ENCODE measurements at regions not wholly inside any gene's neighbourhood (a gene's known extent, or its start where the extent isn't known, plus 50 kb on each side); places are given as distances from the start of the nearest gene placed in this dataset.
"Not testable (repeated sequence)": the region's sequence is repeated elsewhere in the genome, so short reads cannot be mapped to it uniquely, and the experiment has no call there.

DNA sequence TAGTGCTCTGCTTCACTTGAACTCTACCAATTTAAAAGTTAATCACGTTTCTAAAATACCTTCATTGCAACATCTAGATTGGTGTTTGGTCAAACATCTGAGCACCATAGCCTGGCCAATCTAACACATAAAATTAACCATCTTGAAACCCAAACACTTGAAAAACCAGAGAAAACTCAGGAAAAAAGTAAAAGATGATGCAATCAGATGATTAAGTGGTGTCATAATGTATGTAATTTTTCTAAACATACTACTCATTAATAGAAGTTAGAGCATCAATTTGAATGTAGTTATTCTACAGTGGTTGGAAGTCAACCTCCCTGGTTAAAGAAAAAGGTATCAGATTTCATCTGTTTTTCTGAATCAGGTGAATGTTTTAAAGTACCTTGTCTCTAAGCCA is 228.6 kb upstream of the ID4 start:
- no peak for DNase-seq (ENCODE audit: low read depth)

DNA sequence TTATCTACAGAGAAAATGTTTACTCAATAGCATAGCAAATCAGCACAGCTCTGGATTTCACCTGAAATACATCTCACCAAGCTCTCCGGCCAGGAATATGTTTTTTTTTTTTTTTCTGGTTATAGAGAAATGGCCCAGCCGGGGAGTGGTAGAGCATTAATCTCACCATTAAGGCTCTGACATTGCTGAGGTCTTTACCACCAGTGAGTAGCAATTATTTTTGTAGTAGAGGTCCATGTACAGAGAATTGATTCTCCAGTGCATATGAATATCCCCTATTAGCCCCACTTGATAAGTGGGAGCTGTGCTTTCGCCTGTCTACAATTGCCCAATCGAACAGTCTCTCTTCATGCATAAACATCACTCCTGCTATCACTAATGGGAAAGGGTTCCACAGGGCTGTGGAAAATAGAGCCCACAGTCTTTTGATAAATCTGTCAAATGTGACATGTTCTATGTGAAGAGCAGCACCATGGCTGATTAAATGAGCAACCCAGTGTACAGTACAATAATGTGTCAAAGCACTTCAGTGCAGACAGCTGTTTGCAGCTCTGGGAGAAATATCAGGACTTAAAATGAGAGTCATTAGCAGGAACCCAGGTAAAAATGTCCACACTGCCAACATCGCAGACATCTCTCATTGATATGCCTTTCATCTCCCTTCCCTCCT is 227.1 kb upstream of the ID4 start:
- no peak for DNase-seq (ENCODE audit: low read depth)

DNA sequence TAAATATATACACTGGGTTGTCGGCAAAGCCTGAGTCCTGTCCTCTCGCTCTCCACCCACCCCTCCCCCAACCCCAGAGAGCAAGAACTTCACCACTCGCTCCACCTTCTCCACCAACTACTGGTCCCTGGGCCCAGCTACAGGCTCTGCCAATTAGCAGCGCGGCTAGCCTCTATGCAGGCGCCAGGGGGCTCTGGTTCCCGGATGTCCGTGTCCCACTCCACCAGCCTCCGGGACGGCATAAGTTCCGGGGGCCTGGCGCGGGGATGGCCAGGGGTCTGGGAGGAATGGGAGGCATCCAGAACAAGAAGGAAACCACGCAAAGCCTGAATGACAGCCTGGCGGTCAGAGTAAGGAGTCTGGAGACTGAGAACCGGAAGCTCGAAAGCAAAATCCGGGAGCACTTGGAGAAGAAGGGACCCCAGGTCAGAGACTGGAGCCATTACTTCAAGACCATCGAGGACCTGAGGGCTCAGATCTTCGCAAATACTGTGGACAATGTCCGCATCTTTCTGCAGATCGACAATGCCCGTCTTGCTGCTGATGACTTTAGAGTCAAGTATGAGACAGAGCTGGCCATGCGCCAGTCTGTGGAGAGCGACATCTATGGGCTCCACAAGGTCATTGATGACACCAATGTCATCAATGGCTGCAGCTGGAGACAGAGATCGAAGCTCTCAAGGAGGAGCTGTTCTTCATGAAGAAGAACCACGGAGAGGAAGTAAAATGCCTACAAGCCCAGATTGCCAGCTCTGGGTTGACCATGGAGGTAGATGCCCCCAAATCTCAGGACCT is 224.3 kb upstream of the ID4 start:
- not testable (repeated sequence) for DNase-seq (ENCODE audit: low read depth)

DNA sequence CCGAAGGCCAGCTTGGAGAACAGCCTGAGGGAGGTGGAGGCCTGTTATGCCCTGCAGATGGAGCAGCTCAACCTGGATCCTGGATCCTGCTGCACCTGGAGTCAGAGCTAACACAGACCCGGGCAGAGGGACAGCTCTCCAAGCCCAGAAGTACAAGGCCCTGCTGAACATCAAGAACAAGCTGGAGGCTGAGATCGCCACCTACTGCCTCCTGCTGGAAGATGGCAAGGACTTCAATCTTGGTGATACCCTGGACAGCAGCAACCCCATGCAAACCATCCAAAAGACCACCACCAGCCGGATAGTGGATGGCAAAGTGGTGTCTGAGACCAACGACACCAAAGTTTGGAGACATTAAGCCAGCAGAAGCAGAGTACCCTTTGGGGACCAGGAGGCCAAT is 223.5 kb upstream of the ID4 start:
- DNase-seq (ENCODE audit: low read depth), result no peak

DNA sequence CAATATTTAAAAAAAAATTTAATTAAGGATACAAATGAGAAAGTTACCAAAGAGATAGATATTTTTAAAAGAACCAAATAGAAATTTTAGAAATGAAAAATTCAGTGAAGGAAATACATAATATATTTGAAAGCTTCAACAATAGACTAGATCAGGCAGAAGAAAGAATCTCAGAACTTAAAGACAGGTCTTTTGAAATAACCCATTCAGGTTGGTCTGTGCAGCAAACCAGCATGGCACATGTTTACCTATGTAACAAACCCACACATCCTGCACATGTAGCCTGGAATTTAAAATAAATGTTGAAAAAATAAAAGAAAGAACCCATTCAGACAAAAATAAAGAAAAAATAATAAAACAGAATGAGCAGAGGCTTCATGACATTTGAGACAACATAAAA is 221.1 kb upstream of the ID4 start:
- DNase-seq (ENCODE audit: low read depth), result no peak

DNA sequence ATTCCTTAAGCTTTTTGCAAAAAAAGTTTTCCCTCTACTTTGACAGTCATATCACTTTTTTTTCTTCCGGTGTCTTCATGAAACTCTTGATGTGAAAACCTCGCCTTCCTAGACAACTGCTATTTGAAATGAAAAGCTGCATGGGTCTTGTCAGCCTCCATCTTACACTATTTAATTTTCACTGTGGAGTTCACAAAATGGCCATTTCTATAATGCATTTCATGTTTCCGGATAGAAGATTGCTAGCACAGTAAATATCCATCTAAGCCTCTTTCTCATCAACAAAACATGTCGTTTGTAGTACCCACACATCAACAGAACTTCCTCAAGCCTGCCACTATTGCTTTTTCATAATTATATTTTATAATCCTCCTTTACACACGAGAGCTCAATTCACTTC is 204.9 kb upstream of the ID4 start:
- no peak for DNase-seq (ENCODE audit: low read depth)

DNA sequence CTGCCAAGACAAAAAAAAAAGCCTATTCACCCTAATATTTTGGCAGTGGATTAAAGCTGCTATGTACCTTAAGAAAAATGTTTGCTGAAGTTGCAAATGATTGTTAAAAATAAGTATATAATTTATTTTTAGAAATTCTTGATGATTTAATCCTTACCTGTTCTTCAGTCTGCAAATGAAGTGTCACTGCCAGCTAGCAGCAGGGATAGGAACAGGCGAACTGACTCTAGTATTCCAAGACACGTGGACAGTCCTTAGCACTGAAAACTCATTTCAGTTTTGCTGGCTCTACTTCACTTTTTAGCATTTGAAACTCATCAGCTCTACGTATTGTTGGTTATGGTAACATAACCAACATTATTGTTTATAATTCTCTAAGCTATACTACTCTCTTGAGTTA is 204.4 kb upstream of the ID4 start:
- DNase-seq (ENCODE audit: low read depth), result no peak

DNA sequence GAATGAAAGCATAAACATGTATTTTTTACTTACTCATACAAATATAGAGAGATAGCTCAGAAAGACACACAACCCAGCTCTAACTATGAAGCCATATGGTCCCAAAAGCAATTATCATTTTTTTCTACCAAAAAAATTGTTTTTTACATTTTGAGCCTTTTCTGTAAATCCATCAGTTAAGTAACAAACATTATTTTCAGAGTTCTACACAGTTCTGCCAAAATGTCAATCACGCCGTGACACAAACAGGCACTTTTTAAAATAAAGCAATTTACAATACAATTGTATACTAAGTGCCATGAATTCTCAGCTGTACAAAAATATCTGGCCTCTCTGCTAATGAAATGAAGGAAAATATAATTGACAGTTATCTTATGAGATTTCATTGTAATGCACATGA is 201.4 kb upstream of the ID4 start:
- no peak for DNase-seq (ENCODE audit: low read depth)

DNA sequence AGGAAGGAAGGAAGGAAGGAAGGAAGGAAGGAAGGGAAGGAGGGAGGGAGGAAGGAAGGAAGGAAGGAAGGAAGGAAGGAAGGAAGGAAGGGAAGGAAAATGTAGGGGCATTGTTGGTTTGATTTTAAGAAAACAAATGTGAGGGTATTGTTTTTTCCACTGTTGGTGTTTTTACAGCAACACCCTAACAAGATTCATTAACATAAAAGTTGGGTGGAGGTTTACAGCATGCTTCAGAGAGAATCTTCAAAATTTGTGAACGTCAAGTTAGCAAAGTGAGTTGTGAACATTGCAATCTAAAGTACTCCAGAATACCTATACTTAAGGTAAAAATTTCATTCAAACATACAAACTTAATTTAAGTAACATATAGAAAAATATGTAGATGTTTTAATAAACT is 200.2 kb upstream of the ID4 start:
- DNase-seq (ENCODE audit: low read depth), result no peak

DNA sequence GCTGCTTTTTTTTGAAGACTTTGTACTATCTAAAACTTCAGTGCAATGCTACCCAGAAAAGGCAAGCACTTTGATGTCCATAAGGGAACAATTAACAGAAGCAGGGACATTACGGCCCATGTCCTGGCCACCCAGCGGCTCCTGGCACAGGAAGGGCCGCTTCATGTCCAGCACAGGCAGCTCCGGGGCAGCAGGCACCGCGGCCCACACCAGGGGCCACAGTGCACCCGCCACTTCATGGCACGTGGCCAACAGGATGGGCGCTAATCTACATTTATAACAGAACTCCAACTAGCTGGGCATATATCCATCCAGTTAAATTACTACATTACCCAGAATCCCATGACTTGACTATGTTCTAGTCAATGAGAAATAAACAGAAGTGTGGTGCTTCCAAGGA is 198.2 kb upstream of the ID4 start:
- no peak for DNase-seq (ENCODE audit: low read depth)

DNA sequence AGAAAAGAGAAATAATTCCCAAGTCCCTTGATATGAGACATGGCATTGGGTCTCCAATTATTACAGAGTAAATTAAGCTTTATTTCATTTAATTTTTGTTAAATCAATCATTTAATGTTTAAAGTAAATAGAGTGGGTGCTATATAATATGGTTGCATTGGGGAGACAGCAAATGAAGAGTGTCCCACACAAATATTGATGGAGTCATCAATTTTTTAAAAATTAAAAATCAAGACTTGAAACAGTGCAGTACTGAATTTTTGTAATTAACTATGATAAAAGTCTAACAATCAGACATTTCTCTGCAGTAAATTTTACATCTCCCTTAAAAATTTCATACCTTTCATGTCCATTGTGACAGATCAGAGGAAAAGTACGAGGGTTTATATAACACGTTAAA is 193.9 kb upstream of the ID4 start:
- DNase-seq (ENCODE audit: low read depth), result no peak

DNA sequence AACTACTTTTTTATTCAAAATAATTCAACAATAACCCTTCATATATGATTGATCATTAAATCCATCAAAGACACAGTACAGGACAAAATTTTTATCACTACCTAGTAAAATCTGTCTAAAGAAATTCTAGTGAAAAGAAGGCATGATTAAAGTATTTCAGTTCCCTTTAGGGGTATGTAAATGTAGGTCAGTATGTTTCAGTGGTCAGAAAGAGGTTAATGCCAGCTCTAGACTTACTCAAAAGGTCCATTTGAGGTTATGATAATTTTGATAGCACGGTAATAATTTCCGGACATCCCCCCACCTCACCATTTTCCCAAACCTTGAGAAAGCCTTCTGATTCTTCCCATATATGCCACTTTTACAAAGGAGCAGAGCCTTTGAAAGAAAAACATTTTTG is 193.5 kb upstream of the ID4 start:
- DNase-seq (ENCODE audit: low read depth), result no peak

DNA sequence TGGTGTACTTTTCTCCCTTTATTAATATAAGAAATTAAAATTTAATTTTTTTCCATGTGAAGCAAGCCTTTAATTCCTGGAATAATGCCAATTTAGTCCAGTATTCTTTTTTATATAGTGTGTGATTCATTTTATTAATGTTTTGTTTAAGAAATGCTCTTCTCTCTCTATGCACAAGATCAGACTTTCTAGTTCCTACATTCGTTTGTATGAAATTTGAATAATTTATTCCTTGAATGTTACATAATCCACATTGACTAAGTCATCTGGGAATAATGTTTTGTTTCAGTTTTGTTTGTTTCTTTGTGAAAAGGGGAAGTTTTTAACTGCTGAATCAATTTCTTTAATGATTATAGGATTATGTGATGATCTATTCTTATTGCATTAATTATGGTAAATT is 181.4 kb upstream of the ID4 start:
- no peak for DNase-seq (ENCODE audit: low read depth)

DNA sequence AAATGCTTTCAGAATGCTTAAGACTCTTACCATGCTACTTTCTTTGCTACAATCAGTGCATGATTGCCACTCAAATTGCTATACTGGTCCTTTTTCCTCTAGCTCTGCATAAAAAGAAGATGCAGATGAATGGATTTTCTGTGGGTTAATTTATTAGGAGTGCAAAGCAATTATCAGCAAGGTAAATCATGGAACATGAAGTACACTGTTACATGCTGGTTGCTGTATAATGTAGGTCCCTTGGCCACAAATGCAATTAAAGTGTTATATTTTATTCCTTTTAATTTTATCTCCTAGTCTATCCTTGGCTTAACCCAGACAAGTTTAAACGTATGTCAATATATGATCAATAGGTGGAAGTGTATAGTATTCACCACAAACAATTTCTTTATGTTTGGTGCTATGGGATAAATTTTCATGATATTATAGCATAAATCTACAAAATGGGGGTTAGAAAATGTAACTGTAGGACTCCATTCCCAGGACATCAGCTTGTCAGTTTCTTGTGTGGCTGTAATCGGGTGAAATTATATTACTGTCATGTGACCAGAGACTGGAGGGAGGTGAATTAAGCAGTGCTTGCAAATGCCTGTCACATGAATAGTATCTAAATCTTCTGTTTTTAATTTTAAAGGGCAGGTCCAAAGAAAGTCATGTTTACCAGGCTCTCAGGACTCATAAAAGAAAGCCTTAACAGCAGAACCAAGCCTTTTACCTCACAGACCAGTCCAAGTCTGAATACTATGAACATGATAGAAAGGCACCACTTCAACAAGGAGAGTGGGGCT is 176.9 kb upstream of the ID4 start:
- DNase-seq (ENCODE audit: low read depth), result no peak

DNA sequence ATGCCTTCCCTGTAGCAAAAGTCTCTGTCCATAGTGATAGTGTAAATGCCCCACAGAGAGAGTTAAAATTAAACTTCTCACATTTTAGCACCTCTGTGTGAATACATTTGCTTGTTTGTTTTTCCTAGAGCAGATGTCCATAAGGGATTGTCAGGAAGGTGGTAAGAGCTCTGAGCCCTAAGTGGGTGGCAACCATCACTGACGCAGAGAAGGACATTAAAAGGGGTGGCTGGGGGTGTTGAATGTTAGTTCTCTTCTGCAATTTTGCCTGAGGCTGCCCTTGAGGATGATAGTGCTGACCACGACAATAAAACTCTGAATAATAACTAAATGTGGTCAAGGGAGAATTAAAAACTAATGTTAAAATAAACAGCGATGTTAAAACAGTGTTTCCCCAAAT is 174.3 kb upstream of the ID4 start:
- no peak for DNase-seq (ENCODE audit: low read depth)

DNA sequence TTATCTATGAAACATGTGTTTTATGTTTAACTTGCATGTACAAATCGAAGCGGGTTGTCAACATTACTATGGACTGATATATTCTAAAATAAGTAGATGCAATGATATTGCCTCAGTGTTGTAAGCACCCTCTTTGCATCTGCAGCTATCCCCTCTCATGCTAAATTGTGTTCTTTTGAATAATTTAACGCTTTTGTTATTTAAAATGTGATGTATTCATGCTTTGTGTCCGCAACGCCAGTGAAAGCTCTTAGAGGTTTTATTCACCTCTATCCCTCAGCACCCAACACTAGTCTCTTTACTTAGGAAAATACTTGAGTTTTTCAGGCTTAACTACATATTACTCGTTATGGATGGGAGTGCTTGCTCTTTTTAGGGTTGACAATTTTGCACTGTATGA is 173.7 kb upstream of the ID4 start:
- no peak for DNase-seq (ENCODE audit: low read depth)

DNA sequence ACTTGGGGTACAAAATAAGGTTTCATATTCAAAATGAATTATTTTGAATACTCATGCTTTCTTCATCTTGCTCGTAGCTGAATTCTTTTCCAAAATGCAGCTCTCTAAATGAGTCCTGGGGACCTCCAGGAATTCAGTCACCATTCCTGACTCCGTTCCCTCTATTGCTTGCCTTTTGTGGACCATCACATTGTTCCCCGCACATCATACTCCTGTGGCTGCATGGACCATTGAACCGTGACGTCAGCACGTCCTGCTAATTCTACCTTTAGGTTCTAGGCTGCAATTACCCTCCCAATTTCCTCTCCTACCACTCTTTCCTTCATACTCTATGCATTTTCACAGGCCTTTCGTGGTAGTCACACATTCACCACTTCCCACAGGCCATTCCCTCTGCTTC is 173.1 kb upstream of the ID4 start:
- no peak for DNase-seq (ENCODE audit: low read depth)

DNA sequence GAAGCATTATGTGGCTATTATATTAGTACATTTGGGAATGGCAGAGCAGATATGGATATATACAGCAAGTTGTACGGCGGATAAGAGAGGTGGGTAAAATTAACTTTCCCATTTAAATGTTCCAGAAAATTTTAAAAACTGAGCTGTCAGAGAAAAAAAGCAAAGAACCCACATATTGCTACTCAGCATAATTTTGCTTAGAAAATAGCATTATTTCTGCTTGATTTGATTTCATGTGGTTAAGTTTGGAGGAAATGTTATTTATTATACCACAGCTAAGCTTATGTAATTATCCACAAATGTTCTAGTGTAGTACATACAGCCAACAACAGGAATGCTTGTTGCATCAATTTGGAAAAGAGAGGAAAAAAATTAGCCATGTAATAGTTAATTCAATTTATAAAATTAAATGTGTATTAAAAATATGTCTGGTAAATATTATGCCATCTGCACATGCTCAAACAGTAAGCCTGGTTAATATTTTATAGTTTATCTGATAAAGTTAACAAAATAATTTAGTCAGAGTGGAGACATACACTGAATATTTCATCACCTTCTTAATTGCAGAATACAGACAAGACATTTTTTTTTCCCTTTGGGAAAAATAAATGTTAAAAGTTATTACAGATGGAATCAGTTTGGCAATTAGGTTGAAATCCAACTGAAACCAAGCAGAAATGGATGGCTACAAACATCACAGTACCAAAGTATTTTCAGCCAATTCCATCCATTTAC is 172.1 kb upstream of the ID4 start:
- DNase-seq (ENCODE audit: low read depth), result no peak

DNA sequence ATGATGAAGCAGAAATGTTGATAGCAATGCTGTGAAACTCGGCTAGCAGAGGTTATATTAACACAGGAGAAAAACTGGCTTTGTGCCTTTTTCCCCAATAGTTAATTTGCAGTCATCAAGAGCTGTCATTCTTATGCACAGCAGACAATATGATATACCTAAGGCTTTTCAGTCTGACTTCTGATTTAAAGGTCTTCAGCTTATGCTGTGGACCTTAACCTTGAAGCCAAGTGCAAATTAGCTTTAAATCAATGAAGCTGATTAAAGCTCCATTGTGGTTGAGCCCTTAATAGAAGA is 171.6 kb upstream of the ID4 start:
- no peak for DNase-seq (ENCODE audit: low read depth)

DNA sequence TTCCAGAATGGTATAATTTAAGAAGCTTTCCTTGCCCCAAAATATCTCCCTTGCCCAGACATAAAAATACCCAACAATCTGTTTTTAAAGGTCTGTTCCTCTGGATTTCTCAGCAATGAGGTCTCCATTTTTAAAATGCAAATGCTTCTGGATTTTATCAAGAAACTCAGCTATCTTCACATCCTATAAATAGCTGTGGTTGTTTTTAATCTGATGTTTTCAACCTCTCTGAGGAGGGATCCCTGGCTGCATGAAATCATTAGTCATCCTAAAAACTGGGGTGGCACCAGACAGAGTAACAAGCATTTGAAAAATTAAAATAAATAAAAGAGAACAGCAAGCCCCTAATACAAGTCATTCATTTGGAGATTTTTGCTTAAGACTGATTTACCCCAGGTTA is 168.5 kb upstream of the ID4 start:
- no peak for DNase-seq (ENCODE audit: low read depth)

DNA sequence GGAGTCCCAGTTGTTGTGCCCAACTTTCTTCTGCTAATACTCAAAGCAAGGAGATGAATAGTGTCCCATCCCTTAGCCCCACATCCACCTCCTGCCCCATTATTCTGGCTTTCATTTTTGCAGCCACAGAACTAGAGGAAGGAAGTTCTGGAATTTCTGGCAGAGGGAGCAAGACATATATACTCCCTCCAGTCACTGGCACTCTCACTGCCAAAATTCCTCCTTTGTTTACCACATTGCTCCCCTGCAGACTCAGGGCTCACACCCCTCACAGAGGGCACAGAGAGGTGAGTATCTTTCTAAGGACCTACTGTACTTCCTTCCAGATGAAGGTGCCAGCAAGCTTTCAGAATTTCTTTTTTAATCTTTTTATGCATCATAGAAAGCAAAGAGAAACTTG is 168.0 kb upstream of the ID4 start:
- DNase-seq (ENCODE audit: low read depth), result no peak

DNA sequence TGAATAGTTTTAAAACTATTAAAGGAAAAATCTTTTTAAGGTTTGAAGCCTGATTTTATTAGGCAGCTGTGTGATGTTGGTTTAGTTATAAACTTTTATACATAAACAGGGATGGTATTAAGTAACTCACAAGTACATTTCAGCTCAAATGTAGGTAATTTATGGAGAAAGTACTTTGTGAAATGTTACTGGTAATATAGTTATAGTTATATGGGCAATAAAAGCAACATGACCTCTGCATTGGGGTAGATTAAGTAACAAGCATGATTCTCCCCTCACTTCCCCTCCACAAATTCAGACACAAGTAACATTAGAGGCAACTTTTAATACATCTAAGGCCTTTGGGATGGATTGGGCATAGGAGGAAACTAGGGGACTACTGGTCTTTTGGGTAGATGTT is 154.3 kb upstream of the ID4 start:
- DNase-seq (ENCODE audit: low read depth), result no peak
